ENCODE measurements at regions not wholly inside any gene's neighbourhood (a gene's known extent, or its start where the extent isn't known, plus 50 kb on each side); places are given as distances from the start of the nearest gene placed in this dataset.

- TF ChIP-seq, protein P1, sequence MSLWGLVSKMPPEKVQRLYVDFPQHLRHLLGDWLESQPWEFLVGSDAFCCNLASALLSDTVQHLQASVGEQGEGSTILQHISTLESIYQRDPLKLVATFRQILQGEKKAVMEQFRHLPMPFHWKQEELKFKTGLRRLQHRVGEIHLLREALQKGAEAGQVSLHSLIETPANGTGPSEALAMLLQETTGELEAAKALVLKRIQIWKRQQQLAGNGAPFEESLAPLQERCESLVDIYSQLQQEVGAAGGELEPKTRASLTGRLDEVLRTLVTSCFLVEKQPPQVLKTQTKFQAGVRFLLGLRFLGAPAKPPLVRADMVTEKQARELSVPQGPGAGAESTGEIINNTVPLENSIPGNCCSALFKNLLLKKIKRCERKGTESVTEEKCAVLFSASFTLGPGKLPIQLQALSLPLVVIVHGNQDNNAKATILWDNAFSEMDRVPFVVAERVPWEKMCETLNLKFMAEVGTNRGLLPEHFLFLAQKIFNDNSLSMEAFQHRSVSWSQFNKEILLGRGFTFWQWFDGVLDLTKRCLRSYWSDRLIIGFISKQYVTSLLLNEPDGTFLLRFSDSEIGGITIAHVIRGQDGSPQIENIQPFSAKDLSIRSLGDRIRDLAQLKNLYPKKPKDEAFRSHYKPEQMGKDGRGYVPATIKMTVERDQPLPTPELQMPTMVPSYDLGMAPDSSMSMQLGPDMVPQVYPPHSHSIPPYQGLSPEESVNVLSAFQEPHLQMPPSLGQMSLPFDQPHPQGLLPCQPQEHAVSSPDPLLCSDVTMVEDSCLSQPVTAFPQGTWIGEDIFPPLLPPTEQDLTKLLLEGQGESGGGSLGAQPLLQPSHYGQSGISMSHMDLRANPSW (CRISPR knock-in tag; conservative IDR thresholded peaks at IDR 0.05; ENCODE audit: low read depth): no peak
- TF ChIP-seq ZMAT4 (CRISPR knock-in tag; IDR thresholded peaks at IDR 0.05) (no peak), ZNF219 (CRISPR knock-in tag; IDR thresholded peaks at IDR 0.05; ENCODE audit: borderline replicate concordance) (no peak), HMGA2 (CRISPR knock-in tag; IDR thresholded peaks at IDR 0.05) (no peak), NFE2L1 (CRISPR knock-in tag; IDR thresholded peaks at IDR 0.05) (no peak)
- TF ChIP-seq, protein P2, sequence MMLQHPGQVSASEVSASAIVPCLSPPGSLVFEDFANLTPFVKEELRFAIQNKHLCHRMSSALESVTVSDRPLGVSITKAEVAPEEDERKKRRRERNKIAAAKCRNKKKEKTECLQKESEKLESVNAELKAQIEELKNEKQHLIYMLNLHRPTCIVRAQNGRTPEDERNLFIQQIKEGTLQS (CRISPR knock-in tag; conservative IDR thresholded peaks at IDR 0.05): no peak
- TF ChIP-seq, protein P3, sequence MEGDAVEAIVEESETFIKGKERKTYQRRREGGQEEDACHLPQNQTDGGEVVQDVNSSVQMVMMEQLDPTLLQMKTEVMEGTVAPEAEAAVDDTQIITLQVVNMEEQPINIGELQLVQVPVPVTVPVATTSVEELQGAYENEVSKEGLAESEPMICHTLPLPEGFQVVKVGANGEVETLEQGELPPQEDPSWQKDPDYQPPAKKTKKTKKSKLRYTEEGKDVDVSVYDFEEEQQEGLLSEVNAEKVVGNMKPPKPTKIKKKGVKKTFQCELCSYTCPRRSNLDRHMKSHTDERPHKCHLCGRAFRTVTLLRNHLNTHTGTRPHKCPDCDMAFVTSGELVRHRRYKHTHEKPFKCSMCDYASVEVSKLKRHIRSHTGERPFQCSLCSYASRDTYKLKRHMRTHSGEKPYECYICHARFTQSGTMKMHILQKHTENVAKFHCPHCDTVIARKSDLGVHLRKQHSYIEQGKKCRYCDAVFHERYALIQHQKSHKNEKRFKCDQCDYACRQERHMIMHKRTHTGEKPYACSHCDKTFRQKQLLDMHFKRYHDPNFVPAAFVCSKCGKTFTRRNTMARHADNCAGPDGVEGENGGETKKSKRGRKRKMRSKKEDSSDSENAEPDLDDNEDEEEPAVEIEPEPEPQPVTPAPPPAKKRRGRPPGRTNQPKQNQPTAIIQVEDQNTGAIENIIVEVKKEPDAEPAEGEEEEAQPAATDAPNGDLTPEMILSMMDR (IDR thresholded peaks at IDR 0.05): no peak
Measured at GRCh38 chr2:188820576-188820975, 153.6 kb upstream of the COL3A1 start (continued).

- no peak for DNase-seq (ENCODE audit: low spot score)
- Mint-ChIP-seq H3K4me1 (no peaks in the 10 kb centered on the region), H3K27me3 (ENCODE audit: low read depth) (no peaks in the 10 kb centered on the region), H3K9me3 (peaks cover 28% of the 10 kb centered on the region), H3K36me3 (no peaks in the 10 kb centered on the region), H3K4me3 (no peak overlapping the region), H3K27ac (no peak overlapping the region)
- ChIA-PET CTCF (no interaction called here), POLR2A (no interaction called here)
- no peak for ATAC-seq
- TF ChIP-seq ZNF317 (CRISPR knock-in tag; IDR thresholded peaks at IDR 0.05; ENCODE audit: borderline replicate concordance, low read depth) (no peak), AFF4 (CRISPR knock-in tag; IDR thresholded peaks at IDR 0.05; ENCODE audit: borderline replicate concordance) (no peak), CDX4 (CRISPR knock-in tag; IDR thresholded peaks at IDR 0.05; ENCODE audit: borderline replicate concordance) (no peak)
Measured at GRCh38 chr2:188824125-188824524, 150.0 kb upstream of the COL3A1 start.

DNA sequence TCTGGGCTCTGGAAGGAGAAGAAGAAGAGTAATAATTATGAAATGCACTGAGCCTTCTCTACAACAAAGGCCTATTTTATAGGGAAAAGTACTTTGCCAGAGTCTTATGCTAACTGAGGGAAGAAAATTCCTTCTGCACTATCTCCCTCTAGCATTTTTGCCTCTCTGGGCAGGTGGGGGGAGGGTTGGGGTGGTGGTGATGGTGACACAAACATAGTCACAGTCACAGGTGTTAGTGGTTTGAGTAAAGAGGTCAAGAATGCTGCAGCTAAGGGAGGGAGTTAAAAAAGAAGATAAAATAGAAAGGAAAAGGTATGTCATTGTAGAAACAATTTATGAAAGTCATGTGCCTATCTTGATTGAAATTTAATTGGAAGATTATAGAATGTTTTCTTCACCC, 140.8 kb upstream of the COL3A1 start:
- DNase-seq (ENCODE audit: low spot score) (no peak), ATAC-seq (no peak)
- H3K4me1 Mint-ChIP-seq: peaks cover 10% of the 10 kb centered on the region; the same call in 1 of the 2 replicates
- peaks cover 35% of the 10 kb centered on the region for H3K9me3 Mint-ChIP-seq
- ChIA-PET CTCF (no interaction called here), POLR2A (no interaction called here)
- peaks cover 20% of the 10 kb centered on the region for H3K36me3 Mint-ChIP-seq
- no peak overlapping the region for H3K27ac Mint-ChIP-seq
- H3K4me3 Mint-ChIP-seq: no peak overlapping the region
- no peaks in the 10 kb centered on the region for H3K27me3 Mint-ChIP-seq (ENCODE audit: low read depth)
- TF ChIP-seq PREB (CRISPR knock-in tag; IDR thresholded peaks at IDR 0.05; ENCODE audit: borderline replicate concordance) (no peak), ZNF232 (CRISPR knock-in tag; IDR thresholded peaks at IDR 0.05) (no peak), ZNF512 (CRISPR knock-in tag; IDR thresholded peaks at IDR 0.05; ENCODE audit: borderline replicate concordance) (no peak)
- TF ChIP-seq, protein P4, sequence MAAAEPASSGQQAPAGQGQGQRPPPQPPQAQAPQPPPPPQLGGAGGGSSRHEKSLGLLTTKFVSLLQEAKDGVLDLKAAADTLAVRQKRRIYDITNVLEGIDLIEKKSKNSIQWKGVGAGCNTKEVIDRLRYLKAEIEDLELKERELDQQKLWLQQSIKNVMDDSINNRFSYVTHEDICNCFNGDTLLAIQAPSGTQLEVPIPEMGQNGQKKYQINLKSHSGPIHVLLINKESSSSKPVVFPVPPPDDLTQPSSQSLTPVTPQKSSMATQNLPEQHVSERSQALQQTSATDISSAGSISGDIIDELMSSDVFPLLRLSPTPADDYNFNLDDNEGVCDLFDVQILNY (CRISPR knock-in tag; IDR thresholded peaks at IDR 0.05): no peak
- TF ChIP-seq, protein P5, sequence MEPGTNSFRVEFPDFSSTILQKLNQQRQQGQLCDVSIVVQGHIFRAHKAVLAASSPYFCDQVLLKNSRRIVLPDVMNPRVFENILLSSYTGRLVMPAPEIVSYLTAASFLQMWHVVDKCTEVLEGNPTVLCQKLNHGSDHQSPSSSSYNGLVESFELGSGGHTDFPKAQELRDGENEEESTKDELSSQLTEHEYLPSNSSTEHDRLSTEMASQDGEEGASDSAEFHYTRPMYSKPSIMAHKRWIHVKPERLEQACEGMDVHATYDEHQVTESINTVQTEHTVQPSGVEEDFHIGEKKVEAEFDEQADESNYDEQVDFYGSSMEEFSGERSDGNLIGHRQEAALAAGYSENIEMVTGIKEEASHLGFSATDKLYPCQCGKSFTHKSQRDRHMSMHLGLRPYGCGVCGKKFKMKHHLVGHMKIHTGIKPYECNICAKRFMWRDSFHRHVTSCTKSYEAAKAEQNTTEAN (CRISPR knock-in tag; IDR thresholded peaks at IDR 0.05): no peak

Data from WTC11 (cell line).